Transverse colon (tissue), 3 donors: ENCODE measurements at regions not wholly inside any gene's neighbourhood (a gene's known extent, or its start where the extent isn't known, plus 50 kb on each side); places are given as distances from the start of the nearest gene placed in this dataset.

Experiments used
- EP300 ChIP-seq: sonication (generic); formaldehyde crosslinking; IDR thresholded peaks from one replicate; pipeline ENCODE4 v1.6.1; 2017; ENCODE audit warnings: antibody characterized with exemption, low read depth
- POLR2A ChIP-seq: fragments of 450-650 bp; IDR thresholded peaks from one replicate; pipeline ENCODE4 v1.6.1; 2016; ENCODE audit warnings: antibody characterized with exemption, mild to moderate bottlenecking, moderate library complexity
- TF ChIP-seq, protein P1 (sequence below), 5 experiments: fragments of 200-600 bp in 3 of 5; fragments of 450-650 bp in 2 of 5; sonication (generic) in 3 of 5; IDR thresholded peaks; 1 replicate in 2 of 5; 2 replicates in 3 of 5; pipeline ENCODE4 v1.5.1; 2016 to 2017; ENCODE audit warnings: antibody characterized with exemption in 5 of 5, inconsistent platforms in 3 of 5, mild to moderate bottlenecking in 2 of 5, moderate library complexity in 1 of 5

DNA sequence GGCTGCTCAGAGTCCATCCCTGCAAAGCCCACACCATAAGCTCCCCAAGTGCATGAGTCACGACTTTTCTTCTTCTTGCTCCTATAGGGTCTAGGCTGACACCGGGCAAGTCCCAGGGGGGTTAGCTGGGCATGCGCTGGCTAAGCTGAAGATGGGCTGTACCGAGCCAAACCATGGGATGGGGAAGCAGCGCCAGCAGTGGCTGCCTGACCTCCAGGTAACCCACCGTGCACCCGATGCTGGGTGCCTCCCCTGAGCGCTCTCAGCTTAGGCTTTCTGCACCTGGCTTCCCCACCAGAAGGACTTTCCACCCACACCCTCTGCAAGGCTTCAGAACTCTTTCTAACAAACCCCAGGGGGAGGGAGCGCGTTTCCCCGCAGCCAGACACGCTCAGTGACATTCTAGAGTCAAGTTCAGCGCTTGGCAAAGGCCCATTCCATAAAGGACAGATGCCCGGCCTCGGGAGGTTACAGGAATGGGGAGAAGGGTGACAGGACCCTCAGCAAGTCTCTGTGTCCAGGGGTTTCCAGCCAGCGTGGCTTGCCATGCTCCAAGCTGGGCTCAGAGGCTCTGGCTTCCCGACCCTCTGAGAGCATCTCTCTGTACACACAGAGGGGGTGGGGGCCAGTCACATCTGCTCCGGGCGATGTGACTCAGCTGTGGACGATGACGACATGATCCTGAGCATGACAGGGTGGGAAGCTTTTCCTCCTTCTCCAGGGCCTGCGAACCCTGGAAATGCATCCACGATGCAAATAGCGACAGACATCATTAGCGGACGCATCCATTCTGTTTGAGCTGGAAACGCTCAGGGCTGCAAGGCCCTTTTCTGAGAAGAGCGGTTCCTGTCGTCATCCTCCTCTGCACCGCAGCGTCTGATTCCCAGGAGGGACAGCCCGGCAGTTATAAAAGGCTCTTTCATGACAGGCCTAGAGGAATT lies 107.8 kb downstream of the SIK1 start:
- TF ChIP-seq, protein P1, sequence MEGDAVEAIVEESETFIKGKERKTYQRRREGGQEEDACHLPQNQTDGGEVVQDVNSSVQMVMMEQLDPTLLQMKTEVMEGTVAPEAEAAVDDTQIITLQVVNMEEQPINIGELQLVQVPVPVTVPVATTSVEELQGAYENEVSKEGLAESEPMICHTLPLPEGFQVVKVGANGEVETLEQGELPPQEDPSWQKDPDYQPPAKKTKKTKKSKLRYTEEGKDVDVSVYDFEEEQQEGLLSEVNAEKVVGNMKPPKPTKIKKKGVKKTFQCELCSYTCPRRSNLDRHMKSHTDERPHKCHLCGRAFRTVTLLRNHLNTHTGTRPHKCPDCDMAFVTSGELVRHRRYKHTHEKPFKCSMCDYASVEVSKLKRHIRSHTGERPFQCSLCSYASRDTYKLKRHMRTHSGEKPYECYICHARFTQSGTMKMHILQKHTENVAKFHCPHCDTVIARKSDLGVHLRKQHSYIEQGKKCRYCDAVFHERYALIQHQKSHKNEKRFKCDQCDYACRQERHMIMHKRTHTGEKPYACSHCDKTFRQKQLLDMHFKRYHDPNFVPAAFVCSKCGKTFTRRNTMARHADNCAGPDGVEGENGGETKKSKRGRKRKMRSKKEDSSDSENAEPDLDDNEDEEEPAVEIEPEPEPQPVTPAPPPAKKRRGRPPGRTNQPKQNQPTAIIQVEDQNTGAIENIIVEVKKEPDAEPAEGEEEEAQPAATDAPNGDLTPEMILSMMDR (IDR thresholded peaks at IDR 0.05): no peak
- TF ChIP-seq POLR2A (no peak), EP300 (no peak)
